HG03442 (cell line): ENCODE measurements at regions not wholly inside any gene's neighbourhood (a gene's known extent, or its start where the extent isn't known, plus 50 kb on each side); places are given as distances from the start of the nearest gene placed in this dataset.
A peak's percentile ranks its signal among the peaks of the same experiment; 100 is the strongest.
"Not testable (repeated sequence)": the region's sequence is repeated elsewhere in the genome, so short reads cannot be mapped to it uniquely, and the experiment has no call there.

Experiments
- ATAC-seq: cut with Tn5 transposase; IDR thresholded peaks from one replicate; pipeline ENCODE4 v1.9.1; 2021; ENCODE audit warnings: mild to moderate bottlenecking, moderate library complexity; ENCODE audit not compliant: unreplicated experiment

- ATAC-seq = no peak
Observed at GRCh38 chr2:145807554-145807953, 1287.6 kb upstream of the ZEB2 start.

GRCh38 chr2:145806546-145806945, 1286.6 kb upstream of the ZEB2 start:
- no peak for ATAC-seq

- no peak for ATAC-seq
Observed at GRCh38 chr2:145802133-145802532, 1282.2 kb upstream of the ZEB2 start.

GRCh38 chr2:145801210-145801609, 1281.3 kb upstream of the ZEB2 start:
- ATAC-seq = no peak

GRCh38 chr2:145800151-145801091, 1280.5 kb upstream of the ZEB2 start:
- ATAC-seq = no peak

- no peak for ATAC-seq
Observed at GRCh38 chr2:145799595-145800108, 1279.7 kb upstream of the ZEB2 start.

GRCh38 chr2:145798419-145798818, 1278.5 kb upstream of the ZEB2 start:
- no peak for ATAC-seq

GRCh38 chr2:145797692-145798091, 1277.8 kb upstream of the ZEB2 start:
- ATAC-seq = no peak

- no peak for ATAC-seq
Observed at GRCh38 chr2:145792745-145793144, 1272.8 kb upstream of the ZEB2 start.

GRCh38 chr2:145789636-145790035, 1269.7 kb upstream of the ZEB2 start:
- no peak for ATAC-seq

- not testable (repeated sequence) for ATAC-seq
Observed at GRCh38 chr2:145787597-145788361, 1267.9 kb upstream of the ZEB2 start.

GRCh38 chr2:145782607-145783006, 1262.7 kb upstream of the ZEB2 start:
- ATAC-seq = not testable (repeated sequence)

GRCh38 chr2:145777914-145778313, 1258.0 kb upstream of the ZEB2 start:
- peak; percentile 57 for ATAC-seq

- ATAC-seq = peak; percentile 29
Observed at GRCh38 chr2:145777297-145777696, 1257.4 kb upstream of the ZEB2 start.

- no peak for ATAC-seq
Observed at GRCh38 chr2:145775591-145775990, 1255.7 kb upstream of the ZEB2 start.

GRCh38 chr2:145771525-145771924, 1251.6 kb upstream of the ZEB2 start:
- ATAC-seq = peak; percentile 99

GRCh38 chr2:145769011-145769716, 1249.2 kb upstream of the ZEB2 start:
- no peak for ATAC-seq

GRCh38 chr2:145765874-145766273, 1246.0 kb upstream of the ZEB2 start:
- no peak for ATAC-seq

GRCh38 chr2:145764631-145765030, 1244.7 kb upstream of the ZEB2 start:
- no peak for ATAC-seq

- no peak for ATAC-seq
Observed at GRCh38 chr2:145760781-145761649, 1241.1 kb upstream of the ZEB2 start.
